DOHH2 (cell line): ENCODE measurements at regions not wholly inside any gene's neighbourhood (a gene's known extent, or its start where the extent isn't known, plus 50 kb on each side); places are given as distances from the start of the nearest gene placed in this dataset.

ENCODE experiments used
- H3F3A ChIP-seq: fragments of 200-600 bp; sonication (generic), shearing (Covaris generic); 2 replicates; pipeline ENCODE4 v1.6.0; 2016; ENCODE audit warnings: antibody characterized with exemption, mild to moderate bottlenecking; ENCODE audit not compliant: control insufficient read depth, insufficient read depth
- H3K27ac ChIP-seq: fragments of 200-600 bp; sonication (generic); 2 replicates; pipeline ENCODE4 v1.5.1; 2014; ENCODE audit warnings: low read depth, mild to moderate bottlenecking, low read length, moderate library complexity
- H3K27me3 ChIP-seq: fragments of 200-600 bp; sonication (generic); 2 replicates; pipeline ENCODE4 v1.6.1; 2014; ENCODE audit warnings: mild to moderate bottlenecking, low read length, mixed read lengths; ENCODE audit not compliant: control insufficient read depth
- H3K36me3 ChIP-seq: fragments of 200-600 bp; sonication (generic); 2 replicates; pipeline ENCODE4 v1.6.1; 2014; ENCODE audit warnings: mild to moderate bottlenecking, low read length, moderate library complexity, mixed read lengths; ENCODE audit not compliant: control insufficient read depth
- H3K4me1 ChIP-seq: fragments of 200-600 bp; sonication (generic); 2 replicates; pipeline ENCODE4 v1.6.1; 2014; ENCODE audit warnings: mild to moderate bottlenecking, low read length, mixed read lengths; ENCODE audit not compliant: control insufficient read depth
- H3K4me2 ChIP-seq: fragments of 200-600 bp; sonication (generic); 2 replicates; pipeline ENCODE4 v1.6.0; 2014; ENCODE audit warnings: mild to moderate bottlenecking, low read length, moderate library complexity
- H3K4me3 ChIP-seq: fragments of 200-600 bp; sonication (generic); 2 replicates; pipeline ENCODE4 v1.5.1; 2014; ENCODE audit warnings: mild to moderate bottlenecking, low read length, mixed read lengths
- H3K79me2 ChIP-seq: fragments of 200-600 bp; sonication (generic); 2 replicates; pipeline ENCODE4 v1.6.1; 2014; ENCODE audit warnings: mild to moderate bottlenecking, low read length, mixed read lengths; ENCODE audit not compliant: control insufficient read depth
- H3K9me2 ChIP-seq: fragments of 200-600 bp; sonication (generic); replicated peaks from 2 replicates; pipeline ENCODE4 v1.6.1; 2014; ENCODE audit warnings: mild to moderate bottlenecking, low read length, mixed read lengths; ENCODE audit not compliant: control insufficient read depth
- H3K9me3 ChIP-seq: fragments of 200-600 bp; sonication (generic); 2 replicates; pipeline ENCODE4 v1.6.1; 2014; ENCODE audit warnings: antibody characterized with exemption, low read length, mixed read lengths; ENCODE audit not compliant: control insufficient read depth, insufficient read depth
- H4K20me1 ChIP-seq: fragments of 200-600 bp; sonication (generic); 2 replicates; pipeline ENCODE4 v1.6.0; 2014; ENCODE audit warnings: low read depth, mild to moderate bottlenecking, antibody characterized with exemption, low read length, moderate library complexity; ENCODE audit not compliant: control insufficient read depth, insufficient read depth
- CTCF ChIP-seq: fragments of 200-600 bp; sonication (generic); IDR thresholded peaks from one replicate; pipeline ENCODE4 v1.5.1; 2014; ENCODE audit warnings: antibody characterized with exemption, mild to moderate bottlenecking, low read depth, low read length; ENCODE audit not compliant: poor library complexity, severe bottlenecking
- EZH2phosphoT487 ChIP-seq: fragments of 200-600 bp; sonication (generic); IDR thresholded peaks from 2 replicates; pipeline ENCODE4 v1.6.1; 2017; ENCODE audit warnings: borderline replicate concordance, mild to moderate bottlenecking, antibody characterized with exemption, low read length, moderate library complexity, mixed read lengths

GRCh38 chr13:33606692-33607091, 211.3 kb upstream of the RFC3 start:
- H3F3A ChIP-seq: no peaks in the 10 kb centered on the region
- H4K20me1 ChIP-seq: no peaks in the 10 kb centered on the region
- no peak overlapping the region for H3K27ac ChIP-seq
- no peak for TF ChIP-seq EZH2phosphoT487
- TF ChIP-seq CTCF: no peak
- H3K27me3 ChIP-seq: no peaks in the 10 kb centered on the region
- H3K9me3 ChIP-seq: peaks cover 6% of the 10 kb centered on the region
- H3K4me3 ChIP-seq: no peak overlapping the region
- no peaks in the 10 kb centered on the region for H3K36me3 ChIP-seq
- H3K9me2 ChIP-seq: no peaks in the 10 kb centered on the region; the same call in 1 of the 2 replicates
- H3K4me2 ChIP-seq: no peak overlapping the region
- no peaks in the 10 kb centered on the region for H3K4me1 ChIP-seq
- H3K79me2 ChIP-seq: no peaks in the 10 kb centered on the region

GRCh38 chr13:33610438-33611120, 207.4 kb upstream of the RFC3 start:
- Histone ChIP-seq H3K27me3 (no peaks in the 10 kb centered on the region), H3K27ac (no peak overlapping the region), H3K9me3 (no peaks in the 10 kb centered on the region), H3K79me2 (no peaks in the 10 kb centered on the region), H3K4me3 (no peak overlapping the region), H3K4me1 (no peaks in the 10 kb centered on the region), H4K20me1 (no peaks in the 10 kb centered on the region), H3F3A (no peaks in the 10 kb centered on the region), H3K36me3 (no peaks in the 10 kb centered on the region), H3K4me2 (no peak overlapping the region), H3K9me2 (no peaks in the 10 kb centered on the region)
- no peak for TF ChIP-seq EZH2phosphoT487
- TF ChIP-seq CTCF: no peak

GRCh38 chr13:33611121-33611805, 206.7 kb upstream of the RFC3 start:
- TF ChIP-seq EZH2phosphoT487: no peak
- TF ChIP-seq CTCF: no peak
- H3K9me3 ChIP-seq: no peaks in the 10 kb centered on the region
- H3K9me2 ChIP-seq: no peaks in the 10 kb centered on the region
- no peak overlapping the region for H3K27ac ChIP-seq
- H3K4me2 ChIP-seq: no peak overlapping the region
- no peaks in the 10 kb centered on the region for H3K4me1 ChIP-seq
- no peaks in the 10 kb centered on the region for H3F3A ChIP-seq
- no peaks in the 10 kb centered on the region for H3K79me2 ChIP-seq
- no peaks in the 10 kb centered on the region for H3K27me3 ChIP-seq
- no peaks in the 10 kb centered on the region for H3K36me3 ChIP-seq
- no peak overlapping the region for H3K4me3 ChIP-seq
- H4K20me1 ChIP-seq: no peaks in the 10 kb centered on the region
